GM12865 (cell line): ENCODE measurements at regions not wholly inside any gene's neighbourhood (a gene's known extent, or its start where the extent isn't known, plus 50 kb on each side); places are given as distances from the start of the nearest gene placed in this dataset.

Experiments used
- DNase-seq: peaks from one replicate; pipeline ENCODE4 v3.0.0; 2010; ENCODE audit warnings: low read depth
- H3K4me3 ChIP-seq: 2 replicates; pipeline ENCODE4 v1.5.1; 2011; ENCODE audit warnings: mild to moderate bottlenecking, low read depth, low read length, control low read depth
- TF ChIP-seq, protein P1 (sequence below): IDR thresholded peaks from 2 replicates; pipeline ENCODE4 v1.5.1; 2011; ENCODE audit warnings: low read length, control low read depth, low read depth, inconsistent platforms; ENCODE audit not compliant: insufficient read depth; ENCODE audit errors: missing control alignments

- peak; percentile 58 for DNase-seq
- no peak overlapping the region for H3K4me3 ChIP-seq
- TF ChIP-seq, protein P1, sequence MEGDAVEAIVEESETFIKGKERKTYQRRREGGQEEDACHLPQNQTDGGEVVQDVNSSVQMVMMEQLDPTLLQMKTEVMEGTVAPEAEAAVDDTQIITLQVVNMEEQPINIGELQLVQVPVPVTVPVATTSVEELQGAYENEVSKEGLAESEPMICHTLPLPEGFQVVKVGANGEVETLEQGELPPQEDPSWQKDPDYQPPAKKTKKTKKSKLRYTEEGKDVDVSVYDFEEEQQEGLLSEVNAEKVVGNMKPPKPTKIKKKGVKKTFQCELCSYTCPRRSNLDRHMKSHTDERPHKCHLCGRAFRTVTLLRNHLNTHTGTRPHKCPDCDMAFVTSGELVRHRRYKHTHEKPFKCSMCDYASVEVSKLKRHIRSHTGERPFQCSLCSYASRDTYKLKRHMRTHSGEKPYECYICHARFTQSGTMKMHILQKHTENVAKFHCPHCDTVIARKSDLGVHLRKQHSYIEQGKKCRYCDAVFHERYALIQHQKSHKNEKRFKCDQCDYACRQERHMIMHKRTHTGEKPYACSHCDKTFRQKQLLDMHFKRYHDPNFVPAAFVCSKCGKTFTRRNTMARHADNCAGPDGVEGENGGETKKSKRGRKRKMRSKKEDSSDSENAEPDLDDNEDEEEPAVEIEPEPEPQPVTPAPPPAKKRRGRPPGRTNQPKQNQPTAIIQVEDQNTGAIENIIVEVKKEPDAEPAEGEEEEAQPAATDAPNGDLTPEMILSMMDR, result no peak
Measured at GRCh38 chr12:75722714-75723200, 211.3 kb upstream of the KRR1 start.

GRCh38 chr12:75721796-75722195, 210.4 kb upstream of the KRR1 start:
- DNase-seq, result no peak
- H3K4me3 ChIP-seq, result no peak overlapping the region

GRCh38 chr12:75720812-75721641, 209.6 kb upstream of the KRR1 start:
- H3K4me3 ChIP-seq, result no peak overlapping the region
- TF ChIP-seq, protein P1, result no peak
- DNase-seq, result no peak

More at GRCh38 chr12:75721796-75722195, 210.4 kb upstream of the KRR1 start:
- TF ChIP-seq, protein P1, result no peak

- no peak overlapping the region for H3K4me3 ChIP-seq
- TF ChIP-seq, protein P1, result no peak
- no peak for DNase-seq
Measured at GRCh38 chr12:75717902-75718301, 206.5 kb upstream of the KRR1 start.

DNA sequence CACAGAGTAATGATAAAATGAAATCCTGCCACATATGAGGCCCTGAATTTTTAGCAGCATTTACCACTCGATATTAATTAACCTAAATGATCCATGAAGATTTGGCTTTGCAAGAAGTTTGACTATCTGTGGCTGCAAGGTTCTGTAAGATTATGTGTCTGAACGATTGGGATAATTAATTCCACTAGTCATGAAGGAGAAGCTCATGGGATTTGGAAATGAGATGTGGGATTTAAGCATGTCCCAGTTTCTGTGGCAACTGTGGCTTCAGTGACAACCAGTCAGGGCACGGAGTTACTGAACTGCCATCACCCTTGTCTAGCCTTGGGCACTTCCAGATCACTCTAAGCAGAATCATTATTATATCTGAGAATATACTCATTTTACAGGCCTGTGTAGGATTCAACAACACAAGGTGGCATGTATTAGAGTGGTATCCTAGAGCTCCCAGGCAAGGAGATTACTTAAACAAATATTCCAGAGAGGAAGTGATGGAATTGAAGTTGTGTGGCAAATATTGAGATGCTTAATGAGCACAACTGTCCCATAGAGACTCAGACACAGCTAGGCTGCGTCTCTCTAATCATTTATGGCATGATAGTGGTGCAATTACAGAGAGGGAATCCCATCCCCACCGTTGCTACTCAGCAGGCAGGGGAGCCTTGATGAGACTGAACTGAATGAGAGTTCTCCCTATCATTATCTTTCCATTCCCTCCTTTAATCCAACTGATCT, 205.0 kb upstream of the KRR1 start:
- TF ChIP-seq, protein P1, result no peak
- H3K4me3 ChIP-seq, result no peak overlapping the region
- DNase-seq, result no peak

- DNase-seq, result no peak
- no peak overlapping the region for H3K4me3 ChIP-seq
- TF ChIP-seq, protein P1, result no peak
Measured at GRCh38 chr12:75715682-75716081, 204.3 kb upstream of the KRR1 start.
